ENCODE measurements at regions not wholly inside any gene's neighbourhood (a gene's known extent, or its start where the extent isn't known, plus 50 kb on each side); places are given as distances from the start of the nearest gene placed in this dataset.

DNA sequence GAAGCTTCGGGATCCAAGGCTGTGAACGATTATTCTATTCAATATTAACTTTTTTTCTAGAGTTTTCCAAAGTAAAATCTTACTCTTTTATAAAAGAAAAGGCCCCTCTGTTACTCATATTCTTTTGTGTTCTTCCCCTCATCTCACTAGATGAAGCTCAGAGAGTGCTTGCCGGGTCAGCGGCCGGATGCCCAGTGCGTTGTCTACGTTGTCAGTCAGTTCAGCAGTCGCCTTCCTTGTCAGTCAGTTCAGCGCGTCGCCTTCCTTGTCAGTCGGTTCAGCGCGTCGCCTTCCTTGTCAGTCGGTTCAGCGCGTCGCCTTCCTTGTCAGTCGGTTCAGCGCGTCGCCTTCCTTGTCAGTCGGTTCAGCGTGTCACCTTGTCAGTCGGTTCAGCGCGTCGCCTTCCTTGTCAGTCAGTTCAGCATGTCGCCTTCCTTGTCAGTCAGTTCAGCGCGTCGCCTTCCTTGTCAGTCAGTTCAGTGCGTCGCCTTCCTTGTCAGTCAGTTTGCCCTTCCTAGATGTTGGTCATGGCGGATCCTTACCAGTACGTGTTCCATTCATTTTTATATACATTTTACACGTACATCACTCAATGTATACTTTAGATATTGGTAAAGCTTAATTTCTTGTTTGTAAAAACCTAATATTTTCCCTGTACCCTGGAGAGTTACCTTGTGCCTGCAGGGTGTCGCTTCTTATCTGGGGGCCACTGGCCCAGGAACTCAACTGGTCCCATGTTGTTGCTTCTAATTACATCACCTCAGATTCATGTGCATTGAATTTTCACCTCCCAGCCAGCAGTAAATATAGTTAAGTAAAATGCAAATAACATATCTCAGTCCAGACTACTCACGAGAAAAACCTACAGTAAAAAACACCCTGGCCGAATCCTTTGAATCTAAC lies 206.9 kb downstream of the ASB1 start:
- TF ChIP-seq SUZ12 (IDR thresholded peaks at IDR 0.05; ENCODE audit: extremely low read depth, insufficient read depth, insufficient read length) (no peak), ZNF274 (IDR thresholded peaks at IDR 0.05; ENCODE audit: low read depth, low read length) (no peak)

All from NT2/D1 (cell line).